ENCODE measurements at regions not wholly inside any gene's neighbourhood (a gene's known extent, or its start where the extent isn't known, plus 50 kb on each side); places are given as distances from the start of the nearest gene placed in this dataset.
"Not testable (repeated sequence)": the region's sequence is repeated elsewhere in the genome, so short reads cannot be mapped to it uniquely, and the experiment has no call there.

- DNase-seq, result no peak
Observed at GRCh38 chr18:78495550-78495949, 484.1 kb upstream of the SALL3 start.

GRCh38 chr18:78496079-78496478, 483.5 kb upstream of the SALL3 start:
- DNase-seq, result no peak

- no peak for DNase-seq
Observed at GRCh38 chr18:78497641-78498040, 482.0 kb upstream of the SALL3 start.

- no peak for DNase-seq
Observed at GRCh38 chr18:78499586-78499985, 480.0 kb upstream of the SALL3 start.

- DNase-seq, result no peak
Observed at GRCh38 chr18:78501251-78501650, 478.4 kb upstream of the SALL3 start.

GRCh38 chr18:78503129-78503528, 476.5 kb upstream of the SALL3 start:
- no peak for DNase-seq

- DNase-seq, result no peak
Observed at GRCh38 chr18:78505851-78506461, 473.7 kb upstream of the SALL3 start.

- DNase-seq, result no peak
Observed at GRCh38 chr18:78507217-78507616, 472.4 kb upstream of the SALL3 start.

- not testable (repeated sequence) for DNase-seq
Observed at GRCh38 chr18:78508228-78508824, 471.3 kb upstream of the SALL3 start.

- no peak for DNase-seq
Observed at GRCh38 chr18:78510091-78510490, 469.5 kb upstream of the SALL3 start.

GRCh38 chr18:78510636-78511035, 469.0 kb upstream of the SALL3 start:
- DNase-seq, result no peak

GRCh38 chr18:78511666-78512601, 467.7 kb upstream of the SALL3 start:
- DNase-seq, result no peak

GRCh38 chr18:78514910-78515670, 464.5 kb upstream of the SALL3 start:
- DNase-seq, result no peak

GRCh38 chr18:78517328-78517727, 462.3 kb upstream of the SALL3 start:
- no peak for DNase-seq

GRCh38 chr18:78517973-78518372, 461.6 kb upstream of the SALL3 start:
- DNase-seq, result no peak

- DNase-seq, result no peak
Observed at GRCh38 chr18:78518805-78519204, 460.8 kb upstream of the SALL3 start.

GRCh38 chr18:78519394-78520062, 460.1 kb upstream of the SALL3 start:
- DNase-seq, result no peak

- no peak for DNase-seq
Observed at GRCh38 chr18:78521136-78521535, 458.5 kb upstream of the SALL3 start.

- no peak for DNase-seq
Observed at GRCh38 chr18:78521744-78522143, 457.9 kb upstream of the SALL3 start.

GRCh38 chr18:78522507-78522906, 457.1 kb upstream of the SALL3 start:
- no peak for DNase-seq

- no peak for DNase-seq
Observed at GRCh38 chr18:78523850-78524249, 455.8 kb upstream of the SALL3 start.

- DNase-seq, result no peak
Observed at GRCh38 chr18:78525366-78526111, 454.1 kb upstream of the SALL3 start.

Data from stimulated activated CD4-positive, alpha-beta T cell treated with anti-CD3 and anti-CD28 coated beads, Interleukin-1b, Interleukin-23, amount 100 ng/mL, for 48 hours (primary cell).